ENCODE measurements at regions not wholly inside any gene's neighbourhood (a gene's known extent, or its start where the extent isn't known, plus 50 kb on each side); places are given as distances from the start of the nearest gene placed in this dataset.
"Not testable (repeated sequence)": the region's sequence is repeated elsewhere in the genome, so short reads cannot be mapped to it uniquely, and the experiment has no call there.

GRCh38 chr20:25856256-25856884 is 159.7 kb upstream of the ZNF337 start:
- H3K36me3 ChIP-seq (ENCODE audit: control insufficient read depth in 4 of 4, insufficient read depth in 3 of 4, low read depth in 1 of 4, low read length in 3 of 4): no peaks in the 10 kb centered on the region
- no peaks in the 10 kb centered on the region for H3K9me3 ChIP-seq (ENCODE audit: control insufficient read depth in 4 of 4, low read length in 3 of 4)
- no peak overlapping the region for H3K4me3 ChIP-seq (ENCODE audit: low read depth in 1 of 3, low read length in 3 of 3)
- DNase-seq (ENCODE audit: low spot score): no peak
- no peak overlapping the region for H3K9ac ChIP-seq (ENCODE audit: low read depth in 1 of 2, low read length in 2 of 2)
- TF ChIP-seq EGR1 (IDR thresholded peaks at IDR 0.05; ENCODE audit: low read depth in 2 of 2) (no peak), HNF4G (IDR thresholded peaks at IDR 0.05) (no peak), SP1 (IDR thresholded peaks at IDR 0.05) (no peak), HNF4A (conservative IDR thresholded peaks at IDR 0.05) (no peak), GABPA (IDR thresholded peaks at IDR 0.05 in 1 of 2, conservative IDR thresholded peaks at IDR 0.05 in 1 of 2) (no peak), YY1 (IDR thresholded peaks at IDR 0.05) (no peak), MAX (IDR thresholded peaks at IDR 0.05) (no peak)
- TF ChIP-seq, protein P1, sequence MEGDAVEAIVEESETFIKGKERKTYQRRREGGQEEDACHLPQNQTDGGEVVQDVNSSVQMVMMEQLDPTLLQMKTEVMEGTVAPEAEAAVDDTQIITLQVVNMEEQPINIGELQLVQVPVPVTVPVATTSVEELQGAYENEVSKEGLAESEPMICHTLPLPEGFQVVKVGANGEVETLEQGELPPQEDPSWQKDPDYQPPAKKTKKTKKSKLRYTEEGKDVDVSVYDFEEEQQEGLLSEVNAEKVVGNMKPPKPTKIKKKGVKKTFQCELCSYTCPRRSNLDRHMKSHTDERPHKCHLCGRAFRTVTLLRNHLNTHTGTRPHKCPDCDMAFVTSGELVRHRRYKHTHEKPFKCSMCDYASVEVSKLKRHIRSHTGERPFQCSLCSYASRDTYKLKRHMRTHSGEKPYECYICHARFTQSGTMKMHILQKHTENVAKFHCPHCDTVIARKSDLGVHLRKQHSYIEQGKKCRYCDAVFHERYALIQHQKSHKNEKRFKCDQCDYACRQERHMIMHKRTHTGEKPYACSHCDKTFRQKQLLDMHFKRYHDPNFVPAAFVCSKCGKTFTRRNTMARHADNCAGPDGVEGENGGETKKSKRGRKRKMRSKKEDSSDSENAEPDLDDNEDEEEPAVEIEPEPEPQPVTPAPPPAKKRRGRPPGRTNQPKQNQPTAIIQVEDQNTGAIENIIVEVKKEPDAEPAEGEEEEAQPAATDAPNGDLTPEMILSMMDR (IDR thresholded peaks at IDR 0.05; ENCODE audit: low read depth, low read length, missing input control): no peak
- TF ChIP-seq, protein P2, sequence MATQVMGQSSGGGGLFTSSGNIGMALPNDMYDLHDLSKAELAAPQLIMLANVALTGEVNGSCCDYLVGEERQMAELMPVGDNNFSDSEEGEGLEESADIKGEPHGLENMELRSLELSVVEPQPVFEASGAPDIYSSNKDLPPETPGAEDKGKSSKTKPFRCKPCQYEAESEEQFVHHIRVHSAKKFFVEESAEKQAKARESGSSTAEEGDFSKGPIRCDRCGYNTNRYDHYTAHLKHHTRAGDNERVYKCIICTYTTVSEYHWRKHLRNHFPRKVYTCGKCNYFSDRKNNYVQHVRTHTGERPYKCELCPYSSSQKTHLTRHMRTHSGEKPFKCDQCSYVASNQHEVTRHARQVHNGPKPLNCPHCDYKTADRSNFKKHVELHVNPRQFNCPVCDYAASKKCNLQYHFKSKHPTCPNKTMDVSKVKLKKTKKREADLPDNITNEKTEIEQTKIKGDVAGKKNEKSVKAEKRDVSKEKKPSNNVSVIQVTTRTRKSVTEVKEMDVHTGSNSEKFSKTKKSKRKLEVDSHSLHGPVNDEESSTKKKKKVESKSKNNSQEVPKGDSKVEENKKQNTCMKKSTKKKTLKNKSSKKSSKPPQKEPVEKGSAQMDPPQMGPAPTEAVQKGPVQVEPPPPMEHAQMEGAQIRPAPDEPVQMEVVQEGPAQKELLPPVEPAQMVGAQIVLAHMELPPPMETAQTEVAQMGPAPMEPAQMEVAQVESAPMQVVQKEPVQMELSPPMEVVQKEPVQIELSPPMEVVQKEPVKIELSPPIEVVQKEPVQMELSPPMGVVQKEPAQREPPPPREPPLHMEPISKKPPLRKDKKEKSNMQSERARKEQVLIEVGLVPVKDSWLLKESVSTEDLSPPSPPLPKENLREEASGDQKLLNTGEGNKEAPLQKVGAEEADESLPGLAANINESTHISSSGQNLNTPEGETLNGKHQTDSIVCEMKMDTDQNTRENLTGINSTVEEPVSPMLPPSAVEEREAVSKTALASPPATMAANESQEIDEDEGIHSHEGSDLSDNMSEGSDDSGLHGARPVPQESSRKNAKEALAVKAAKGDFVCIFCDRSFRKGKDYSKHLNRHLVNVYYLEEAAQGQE (IDR thresholded peaks at IDR 0.05): no peak
- peaks cover 3 to 26% (median 14%) of the 10 kb centered on the region in 4 donors for H3K4me1 ChIP-seq (ENCODE audit: control insufficient read depth in 4 of 4, insufficient read depth in 4 of 4, low read length in 3 of 4)
- 91% methylated on average over 21 of the region's 21 CpGs for WGBS
- H3K27ac ChIP-seq (ENCODE audit: low read depth in 1 of 2, low read length in 2 of 2): no peak overlapping the region
- peaks cover 0 to 2% (median 0%) of the 10 kb centered on the region in 4 donors for H3K27me3 ChIP-seq (ENCODE audit: control insufficient read depth in 4 of 4, insufficient read depth in 4 of 4, low read length in 3 of 4)

DNA sequence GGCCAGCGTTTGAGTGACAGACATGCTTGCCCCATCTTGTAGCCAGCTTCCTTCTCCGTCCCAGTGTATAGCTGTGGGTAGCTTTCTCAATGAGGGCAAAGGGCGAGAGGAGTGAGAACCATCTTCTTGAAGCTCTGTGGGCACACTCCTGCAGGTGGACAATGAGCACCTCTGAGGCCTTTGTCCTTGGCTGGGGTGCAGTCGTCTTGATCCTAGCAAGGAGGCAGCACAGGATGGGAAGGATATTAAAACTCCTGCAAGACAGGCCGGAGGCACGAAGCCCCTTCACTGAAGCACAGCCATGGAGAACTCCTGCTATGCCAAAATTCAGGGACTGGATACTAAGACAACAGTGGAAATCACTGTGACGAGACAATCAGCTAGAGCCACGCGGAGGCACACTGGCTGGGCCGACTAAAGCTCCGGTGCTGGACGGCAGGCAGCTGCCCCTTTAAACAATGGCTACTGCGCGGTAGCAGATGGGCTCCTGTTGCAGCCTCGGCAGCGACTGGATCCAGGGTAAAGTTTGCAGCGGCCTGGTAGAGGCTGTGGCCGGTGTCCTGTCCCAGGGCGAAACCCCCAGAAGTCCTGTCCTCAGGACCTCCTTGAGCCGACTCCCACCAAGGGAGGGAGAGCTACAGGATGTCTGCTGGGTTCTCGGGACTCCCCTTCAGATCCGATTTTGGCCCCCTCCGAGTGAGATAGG is 159.0 kb upstream of the ZNF337 start:
- DNase-seq (ENCODE audit: low spot score); H3K4me3 ChIP-seq (ENCODE audit: low read depth in 1 of 3, low read length in 3 of 3); H3K27ac ChIP-seq (ENCODE audit: low read depth in 1 of 2, low read length in 2 of 2); H3K36me3 ChIP-seq (ENCODE audit: control insufficient read depth in 4 of 4, insufficient read depth in 3 of 4, low read depth in 1 of 4, low read length in 3 of 4); H3K9ac ChIP-seq (ENCODE audit: low read depth in 1 of 2, low read length in 2 of 2); H3K27me3 ChIP-seq (ENCODE audit: control insufficient read depth in 4 of 4, insufficient read depth in 4 of 4, low read length in 3 of 4); H3K9me3 ChIP-seq (ENCODE audit: control insufficient read depth in 4 of 4, low read length in 3 of 4): not testable (repeated sequence)
- peaks cover 2 to 22% (median 13%) of the 10 kb centered on the region in 4 donors for H3K4me1 ChIP-seq (ENCODE audit: control insufficient read depth in 4 of 4, insufficient read depth in 4 of 4, low read length in 3 of 4)
- WGBS: 93% methylated on average over 23 of the region's 23 CpGs

GRCh38 chr20:25854666-25855065 is 158.0 kb upstream of the ZNF337 start:
- H3K9ac ChIP-seq (ENCODE audit: low read depth in 1 of 2, low read length in 2 of 2); H3K9me3 ChIP-seq (ENCODE audit: control insufficient read depth in 4 of 4, low read length in 3 of 4); H3K27me3 ChIP-seq (ENCODE audit: control insufficient read depth in 4 of 4, insufficient read depth in 4 of 4, low read length in 3 of 4); H3K36me3 ChIP-seq (ENCODE audit: control insufficient read depth in 4 of 4, insufficient read depth in 3 of 4, low read depth in 1 of 4, low read length in 3 of 4); DNase-seq (ENCODE audit: low spot score); H3K4me3 ChIP-seq (ENCODE audit: low read depth in 1 of 3, low read length in 3 of 3); H3K27ac ChIP-seq (ENCODE audit: low read depth in 1 of 2, low read length in 2 of 2): not testable (repeated sequence)
- peaks cover 2 to 14% (median 8%) of the 10 kb centered on the region in 4 donors for H3K4me1 ChIP-seq (ENCODE audit: control insufficient read depth in 4 of 4, insufficient read depth in 4 of 4, low read length in 3 of 4)
- 94% methylated on average over 11 of the region's 11 CpGs for WGBS
